ENCODE measurements at regions not wholly inside any gene's neighbourhood (a gene's known extent, or its start where the extent isn't known, plus 50 kb on each side); places are given as distances from the start of the nearest gene placed in this dataset.

DNA sequence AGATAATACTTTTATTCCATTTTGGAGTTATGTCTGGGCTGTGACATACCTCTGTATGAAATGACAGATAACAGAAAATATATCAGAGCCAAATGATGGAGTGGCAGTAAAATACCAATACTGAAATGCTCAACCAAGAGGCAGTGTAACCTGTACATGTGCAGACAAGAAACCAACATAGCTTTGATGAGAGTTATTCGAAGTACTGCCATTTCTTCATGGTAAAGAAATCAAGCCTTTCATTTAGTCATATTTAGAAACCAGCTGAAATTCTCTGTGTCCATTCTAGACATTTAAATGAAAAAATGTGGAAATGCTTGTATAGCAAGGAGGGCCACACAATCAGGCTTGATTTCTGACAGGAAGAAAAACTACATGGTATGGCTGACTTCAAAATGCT is 127.1 kb upstream of the PTPRZ1 start:
- ATAC-seq: no peak
- Histone ChIP-seq H3K4me1 (no peaks in the 10 kb centered on the region), H3K27me3 (ENCODE audit: low read depth) (no peaks in the 10 kb centered on the region), H3K36me3 (no peaks in the 10 kb centered on the region), H3K4me3 (no peak overlapping the region), H3K9me3 (no peaks in the 10 kb centered on the region), H3K27ac (no peak overlapping the region)
- intact Hi-C loops (cut with DNase I): no loop called here
- TF ChIP-seq CTCF (IDR thresholded peaks at IDR 0.05): no peak
- no peak for DNase-seq

DNA sequence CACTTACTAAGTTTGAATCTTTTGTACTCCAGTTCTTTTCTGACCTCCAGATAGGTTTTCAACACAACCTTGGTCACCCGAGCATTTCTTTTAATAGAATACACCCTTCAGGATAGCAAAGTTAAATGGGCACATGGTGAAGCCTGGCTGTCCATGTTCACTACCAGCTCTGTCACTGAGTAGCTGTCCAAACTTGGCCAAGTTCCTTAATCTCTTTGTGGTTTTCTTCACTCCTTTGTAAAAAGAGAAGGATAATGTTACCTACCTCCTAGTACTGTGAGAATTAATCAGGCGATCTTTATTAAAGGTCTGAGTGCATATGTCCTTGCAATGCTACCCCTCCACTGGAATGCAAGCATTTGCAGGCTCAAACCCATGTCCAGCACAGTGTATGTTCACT is 128.1 kb upstream of the PTPRZ1 start:
- Histone ChIP-seq H3K27ac (no peak overlapping the region), H3K9me3 (no peaks in the 10 kb centered on the region), H3K4me1 (no peaks in the 10 kb centered on the region), H3K27me3 (ENCODE audit: low read depth) (no peaks in the 10 kb centered on the region), H3K4me3 (no peak overlapping the region), H3K36me3 (no peaks in the 10 kb centered on the region)
- TF ChIP-seq CTCF (IDR thresholded peaks at IDR 0.05): no peak
- intact Hi-C loops (cut with DNase I): no loop called here
- ATAC-seq (no peak), DNase-seq (no peak)

DNA sequence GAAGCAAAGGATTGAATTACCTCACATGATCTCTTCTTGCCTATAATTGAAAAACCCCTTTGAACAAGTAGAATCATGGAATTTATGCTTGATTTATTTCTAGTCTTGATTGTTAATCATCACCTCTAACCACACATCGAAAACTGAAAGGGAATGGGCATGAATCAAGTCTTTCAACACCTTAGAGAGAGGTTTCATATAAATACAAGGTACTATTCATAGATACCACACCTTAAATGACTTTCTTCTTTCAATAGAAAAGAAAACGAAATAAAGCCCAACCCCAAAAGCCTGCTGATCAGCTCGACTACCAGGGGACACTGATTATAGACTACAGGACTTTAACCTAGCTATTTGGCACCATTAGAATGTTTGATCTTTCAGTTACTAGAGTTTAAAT is 128.6 kb upstream of the PTPRZ1 start:
- H3K9me3 ChIP-seq: no peaks in the 10 kb centered on the region
- no peak overlapping the region for H3K27ac ChIP-seq
- TF ChIP-seq CTCF (IDR thresholded peaks at IDR 0.05): no peak
- no peaks in the 10 kb centered on the region for H3K36me3 ChIP-seq
- ATAC-seq (no peak), DNase-seq (no peak)
- intact Hi-C loops (cut with DNase I): no loop called here
- no peak overlapping the region for H3K4me3 ChIP-seq
- H3K27me3 ChIP-seq (ENCODE audit: low read depth): no peaks in the 10 kb centered on the region
- H3K4me1 ChIP-seq: no peaks in the 10 kb centered on the region

GRCh38 chr7:121741896-121742295 is 131.1 kb upstream of the PTPRZ1 start:
- Histone ChIP-seq H3K36me3 (no peaks in the 10 kb centered on the region), H3K27me3 (ENCODE audit: low read depth) (no peaks in the 10 kb centered on the region), H3K27ac (no peak overlapping the region), H3K4me1 (no peaks in the 10 kb centered on the region), H3K4me3 (no peak overlapping the region), H3K9me3 (no peaks in the 10 kb centered on the region)
- DNase-seq (no peak), ATAC-seq (no peak)
- TF ChIP-seq CTCF (IDR thresholded peaks at IDR 0.05): no peak
- intact Hi-C loops (cut with DNase I): no loop called here

- Histone ChIP-seq H3K36me3 (no peaks in the 10 kb centered on the region), H3K4me3 (no peak overlapping the region), H3K27me3 (ENCODE audit: low read depth) (no peaks in the 10 kb centered on the region), H3K27ac (no peak overlapping the region), H3K9me3 (no peaks in the 10 kb centered on the region), H3K4me1 (no peaks in the 10 kb centered on the region)
- no peak for ATAC-seq
- TF ChIP-seq CTCF (IDR thresholded peaks at IDR 0.05): no peak
- DNase-seq: no peak
- intact Hi-C loops (cut with DNase I): no loop called here
These were observed 133.5 kb upstream of the PTPRZ1 start for GRCh38 chr7:121739465-121739864.

- no peak for TF ChIP-seq CTCF (IDR thresholded peaks at IDR 0.05)
- DNase-seq (no peak), ATAC-seq (no peak)
- intact Hi-C loops (cut with DNase I): no loop called here
- no peak overlapping the region for H3K27ac ChIP-seq
- H3K4me3 ChIP-seq: no peak overlapping the region
- H3K4me1 ChIP-seq: no peaks in the 10 kb centered on the region
- no peaks in the 10 kb centered on the region for H3K27me3 ChIP-seq (ENCODE audit: low read depth)
- peaks cover 7% of the 10 kb centered on the region for H3K9me3 ChIP-seq
- H3K36me3 ChIP-seq: no peaks in the 10 kb centered on the region
These were observed 142.1 kb upstream of the PTPRZ1 start for GRCh38 chr7:121730869-121731268.

All from lower lobe of right lung (tissue), 2 donors.